Psoas muscle (tissue), 7 donors: ENCODE measurements at regions not wholly inside any gene's neighbourhood (a gene's known extent, or its start where the extent isn't known, plus 50 kb on each side); places are given as distances from the start of the nearest gene placed in this dataset.
A peak's percentile ranks its signal among the peaks of the same experiment; 100 is the strongest.

Experiments
- ATAC-seq, 4 donors: fragments of 200-7000 bp; cut with Tn5 transposase; one replicate each; pipeline ENCODE4 v1.9.1; 2020; ENCODE audit warnings: moderate library complexity in 3 of 4, mild to moderate bottlenecking in 2 of 4
- DNase-seq, 2 donors: peaks; one replicate each; pipeline ENCODE4 v3.0.0-alpha.2; 2020
- H3K27ac ChIP-seq: fragments of 200-600 bp; one replicate; pipeline ENCODE4 v1.8.0; 2022
- H3K27me3 ChIP-seq, 3 donors: fragments of 200-600 bp in 1 of 3; one replicate each; pipeline versions ENCODE4 v1.6.1 to v1.8.0; 2013 to 2022; ENCODE audit warnings: low read length in 2 of 3, mild to moderate bottlenecking in 2 of 3, moderate library complexity in 1 of 3; ENCODE audit not compliant: insufficient read depth in 3 of 3
- H3K36me3 ChIP-seq, 2 donors: fragments of 200-600 bp in 1 of 2; one replicate each; pipeline versions ENCODE4 v1.6.1 to v1.8.0; 2013 to 2022; ENCODE audit warnings: low read depth in 1 of 2, mild to moderate bottlenecking in 1 of 2, moderate library complexity in 1 of 2; ENCODE audit not compliant: insufficient read depth in 1 of 2
- H3K4me1 ChIP-seq: fragments of 200-600 bp; one replicate; pipeline ENCODE4 v1.8.0; 2022
- H3K4me3 ChIP-seq: fragments of 200-600 bp; one replicate; pipeline ENCODE4 v1.8.0; 2022; ENCODE audit warnings: mild to moderate bottlenecking
- H3K9me3 ChIP-seq: fragments of 200-600 bp; one replicate; pipeline ENCODE4 v1.8.0; 2022
- CTCF ChIP-seq: fragments of 200-600 bp; IDR thresholded peaks from one replicate; pipeline ENCODE4 v1.8.0; 2022; ENCODE audit warnings: antibody characterized with exemption
- WGBS, 3 donors: extraction: QIAGEN DNeasy Blood & Tissue Kit; methylation state at CpG; one replicate each; pipeline versions ENCODE4 v1.1.6 to v1.1.7; 2013; 5-methylcytosine and 5-hydroxymethylcytosine counted together
- intact Hi-C, 2 donors: fragments of 100-400 bp; cut with DNase I; formaldehyde crosslinking; loops; one replicate each; pipeline versions ENCODE4 v1.11.0 to v1.14.2; 2022
- donor health status: healthy with polysubstance abuse.
- donor health status: DM: no; HTN: no; CAD: no; lungs with moderate emphysema.
- donor health status: Bipolar disorder and iron deficiency.
- donor health status: healthy.
- donor health status: DM: yes; HTN: yes; CAD: no.
- donor health status: DM: no; HTN: no; CAD: no.
- donor health status: DM: yes; HTN: yes; CAD: no.

- H3K9me3 ChIP-seq, result no peaks in the 10 kb centered on the region
- no peak for TF ChIP-seq CTCF
- no peaks in the 10 kb centered on the region for H3K4me1 ChIP-seq
- DNase-seq, result no peak
- H3K4me3 ChIP-seq, result no peak overlapping the region
- H3K36me3 ChIP-seq, result no peaks in the 10 kb centered on the region
- no peak overlapping the region for H3K27ac ChIP-seq
- no peak for ATAC-seq
- no peaks in the 10 kb centered on the region for H3K27me3 ChIP-seq
- intact Hi-C loops, result no loop called here
These were observed 226.1 kb downstream of the PTEN start for GRCh38 chr10:88089498-88089897.

GRCh38 chr10:88090568-88091214 is 227.3 kb downstream of the PTEN start:
- intact Hi-C loops, result no loop called here
- no peak overlapping the region for H3K27ac ChIP-seq

GRCh38 chr10:88091490-88092061 is 228.2 kb downstream of the PTEN start:
- intact Hi-C loops, result no loop called here
- 76 to 80% (median 78%) methylated on average over 4 of the region's 4 CpGs for WGBS, 3 donors
- Histone ChIP-seq H3K27me3 (no peaks in the 10 kb centered on the region), H3K36me3 (no peaks in the 10 kb centered on the region), H3K4me1 (no peaks in the 10 kb centered on the region), H3K27ac (no peak overlapping the region), H3K9me3 (no peaks in the 10 kb centered on the region), H3K4me3 (no peak overlapping the region)
- TF ChIP-seq CTCF, result no peak
- DNase-seq, result no peak
- ATAC-seq, result peak in 1 of 4 donors; percentile 32

More at GRCh38 chr10:88090568-88091214, 227.3 kb downstream of the PTEN start:
- ATAC-seq (no peak), DNase-seq (no peak)
- Histone ChIP-seq H3K4me1 (no peaks in the 10 kb centered on the region), H3K4me3 (no peak overlapping the region), H3K36me3 (no peaks in the 10 kb centered on the region), H3K27me3 (no peaks in the 10 kb centered on the region), H3K9me3 (no peaks in the 10 kb centered on the region)
- WGBS, 3 donors, result 88 to 91% (median 89%) methylated on average over 7 of the region's 7 CpGs
- TF ChIP-seq CTCF, result no peak

GRCh38 chr10:88092265-88092664 is 228.8 kb downstream of the PTEN start:
- Histone ChIP-seq H3K9me3 (no peaks in the 10 kb centered on the region), H3K4me1 (no peaks in the 10 kb centered on the region), H3K27me3 (no peaks in the 10 kb centered on the region), H3K27ac (no peak overlapping the region), H3K4me3 (no peak overlapping the region), H3K36me3 (no peaks in the 10 kb centered on the region)
- TF ChIP-seq CTCF, result no peak
- ATAC-seq (no peak), DNase-seq (no peak)
- WGBS, 3 donors, result 94 to 96% (median 95%) methylated on average over 4 of the region's 4 CpGs
- intact Hi-C loops, result no loop called here

- Histone ChIP-seq H3K27me3 (no peaks in the 10 kb centered on the region), H3K36me3 (no peaks in the 10 kb centered on the region), H3K27ac (no peak overlapping the region), H3K4me3 (no peak overlapping the region), H3K4me1 (peaks cover 3% of the 10 kb centered on the region), H3K9me3 (no peaks in the 10 kb centered on the region)
- WGBS, 3 donors, result 35 to 53% (median 40%) methylated on average over 5 of the region's 5 CpGs
- TF ChIP-seq CTCF, result no peak
- ATAC-seq, result no peak
- DNase-seq, result no peak
- intact Hi-C loops, result no loop called here
These were observed 229.5 kb downstream of the PTEN start for GRCh38 chr10:88092973-88093372.
